Stomach smooth muscle (tissue), 2 donors: ENCODE measurements at regions not wholly inside any gene's neighbourhood (a gene's known extent, or its start where the extent isn't known, plus 50 kb on each side); places are given as distances from the start of the nearest gene placed in this dataset.

Source experiments
- H3K27ac ChIP-seq: one replicate; pipeline ENCODE4 v1.7.0; 2013; ENCODE audit warnings: mild to moderate bottlenecking, low read length, inconsistent platforms
- H3K27me3 ChIP-seq, 2 donors: one replicate each; pipeline ENCODE4 v1.7.0; 2013; ENCODE audit warnings: low read length in 2 of 2; ENCODE audit not compliant: insufficient read depth in 2 of 2, control insufficient read depth in 1 of 2
- H3K36me3 ChIP-seq, 2 donors: one replicate each; pipeline ENCODE4 v1.7.0; 2013; ENCODE audit warnings: low read length in 2 of 2; ENCODE audit not compliant: control insufficient read depth in 2 of 2, insufficient read depth in 2 of 2
- H3K4me1 ChIP-seq: one replicate; pipeline ENCODE4 v1.7.0; 2013; ENCODE audit warnings: low read length; ENCODE audit not compliant: control insufficient read depth, insufficient read depth
- H3K4me3 ChIP-seq, 2 donors: one replicate each; pipeline ENCODE4 v1.7.0; 2013; ENCODE audit warnings: low read length in 2 of 2
- H3K9ac ChIP-seq, 2 donors: one replicate each; pipeline ENCODE4 v1.7.0; 2013; ENCODE audit warnings: low read length in 2 of 2, mild to moderate bottlenecking in 1 of 2
- H3K9me3 ChIP-seq, 2 donors: one replicate each; pipeline ENCODE4 v1.7.0; 2013; ENCODE audit warnings: low read length in 2 of 2; ENCODE audit not compliant: control insufficient read depth in 2 of 2
- donor health status: healthy.
- donor health status: Pancreatic carcinoma.

DNA sequence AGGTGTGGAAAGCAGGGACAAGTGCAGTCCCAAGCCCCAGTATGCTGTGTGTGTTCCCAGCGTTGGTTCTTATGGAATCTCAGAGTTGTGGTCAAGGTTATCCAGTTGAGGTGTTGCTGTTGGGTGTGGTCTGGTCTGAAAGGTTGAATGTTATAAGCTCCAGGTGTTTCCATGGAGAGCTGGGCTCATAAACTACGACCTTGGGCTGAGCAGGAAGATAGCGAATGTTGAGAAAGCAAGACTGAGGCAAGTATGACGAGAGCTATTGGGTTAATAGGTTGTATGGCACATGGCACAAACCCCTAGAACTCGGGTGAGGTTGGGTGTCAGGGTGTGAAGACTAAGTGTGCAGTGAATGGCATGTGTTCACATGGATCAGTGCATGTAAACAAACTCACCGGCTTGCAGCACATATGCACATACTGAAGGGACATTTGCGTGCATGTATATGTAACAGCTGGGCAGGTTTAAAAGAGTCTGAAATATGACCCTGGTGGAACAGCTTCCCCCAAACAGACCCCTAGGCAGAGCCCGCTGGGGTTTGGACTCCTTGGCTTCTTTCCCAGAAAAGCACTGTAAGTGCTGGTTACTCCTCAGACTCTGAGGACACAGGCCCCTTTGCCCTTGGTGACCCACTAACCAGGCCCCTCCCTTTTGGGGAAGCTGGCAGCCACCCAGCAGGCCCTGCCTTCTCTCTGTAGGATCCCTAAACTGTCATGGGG, 117.5 kb downstream of the NAV1 start:
- no peaks in the 10 kb centered on the region for H3K9me3 ChIP-seq
- no peak overlapping the region for H3K9ac ChIP-seq
- H3K27me3 ChIP-seq, result no peaks in the 10 kb centered on the region
- H3K4me1 ChIP-seq, result peaks cover 32% of the 10 kb centered on the region
- no peak overlapping the region for H3K27ac ChIP-seq
- H3K4me3 ChIP-seq, result no peak overlapping the region
- H3K36me3 ChIP-seq, result peaks cover 3 to 4% of the 10 kb centered on the region in 2 donors

DNA sequence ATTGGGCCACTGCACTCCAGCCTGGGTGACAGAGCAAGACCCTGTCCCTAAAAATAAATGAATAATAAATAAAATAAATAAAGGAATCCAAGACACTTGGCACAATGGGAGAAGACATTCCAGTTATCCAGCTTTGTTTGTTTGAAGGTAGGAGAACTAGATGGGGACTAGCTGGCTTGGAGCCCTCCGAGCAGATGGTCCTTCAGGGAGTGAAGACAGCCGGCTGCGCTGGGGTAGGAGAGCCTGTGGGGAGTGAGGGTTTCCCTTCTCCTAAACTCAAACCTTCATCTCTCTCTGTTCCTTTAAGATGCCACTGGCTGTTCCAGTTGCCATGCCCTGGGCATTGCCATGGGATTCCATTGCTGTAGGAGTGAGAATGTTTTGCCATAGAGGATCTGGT, 120.6 kb downstream of the NAV1 start:
- no peak overlapping the region for H3K9ac ChIP-seq
- H3K27me3 ChIP-seq, result no peaks in the 10 kb centered on the region
- peaks cover 20% of the 10 kb centered on the region for H3K4me1 ChIP-seq
- H3K27ac ChIP-seq, result no peak overlapping the region
- H3K36me3 ChIP-seq, result peaks cover 3 to 4% of the 10 kb centered on the region in 2 donors
- H3K4me3 ChIP-seq, result no peak overlapping the region
- no peaks in the 10 kb centered on the region for H3K9me3 ChIP-seq

DNA sequence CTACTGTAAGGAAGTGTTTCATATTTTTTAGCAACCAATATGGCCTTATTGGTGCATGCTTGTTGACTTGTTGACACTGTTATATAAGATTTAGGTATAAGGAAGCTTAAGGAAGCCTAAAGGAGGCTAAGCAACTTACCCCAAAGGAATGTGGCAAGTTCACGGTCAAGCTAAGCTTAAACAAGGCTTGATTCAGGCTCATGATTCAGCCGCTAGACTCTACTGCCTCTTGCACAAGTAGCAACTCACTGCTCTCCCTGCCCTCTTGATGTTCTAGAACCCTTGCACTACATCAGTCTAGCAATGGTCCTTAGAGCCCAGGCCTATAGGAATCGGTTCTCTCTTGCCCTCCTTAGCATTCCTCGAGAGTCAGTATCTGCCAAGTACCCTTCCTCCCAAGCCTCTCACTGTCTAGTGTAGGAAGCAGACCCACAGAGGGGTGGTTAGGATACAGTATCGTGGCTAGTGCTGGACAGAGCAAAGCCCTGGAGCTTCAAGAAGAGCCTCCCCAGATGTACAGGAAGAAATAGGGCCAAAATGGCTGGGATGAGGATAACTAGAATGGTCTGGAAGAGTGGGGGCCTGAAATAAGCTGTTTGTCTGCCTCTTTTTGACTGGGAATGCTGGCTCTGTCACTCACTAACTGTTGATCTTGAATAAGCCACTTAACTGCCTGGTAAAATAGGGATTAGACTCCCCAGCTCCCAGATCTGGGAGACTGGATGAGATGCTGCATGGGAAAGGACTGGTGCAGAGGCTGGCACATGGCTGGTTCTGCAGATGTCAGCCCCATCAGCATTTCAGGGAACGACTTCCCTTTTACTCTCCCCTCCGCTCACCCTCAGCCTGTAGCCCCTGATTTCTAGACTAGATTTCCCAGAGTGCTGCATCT, 122.2 kb downstream of the NAV1 start:
- no peaks in the 10 kb centered on the region for H3K27me3 ChIP-seq
- H3K9ac ChIP-seq, result no peak overlapping the region
- peaks cover 11% of the 10 kb centered on the region for H3K4me1 ChIP-seq
- H3K36me3 ChIP-seq, result peaks cover 3 to 4% of the 10 kb centered on the region in 2 donors
- no peak overlapping the region for H3K27ac ChIP-seq
- H3K4me3 ChIP-seq, result no peak overlapping the region
- H3K9me3 ChIP-seq, result no peaks in the 10 kb centered on the region

DNA sequence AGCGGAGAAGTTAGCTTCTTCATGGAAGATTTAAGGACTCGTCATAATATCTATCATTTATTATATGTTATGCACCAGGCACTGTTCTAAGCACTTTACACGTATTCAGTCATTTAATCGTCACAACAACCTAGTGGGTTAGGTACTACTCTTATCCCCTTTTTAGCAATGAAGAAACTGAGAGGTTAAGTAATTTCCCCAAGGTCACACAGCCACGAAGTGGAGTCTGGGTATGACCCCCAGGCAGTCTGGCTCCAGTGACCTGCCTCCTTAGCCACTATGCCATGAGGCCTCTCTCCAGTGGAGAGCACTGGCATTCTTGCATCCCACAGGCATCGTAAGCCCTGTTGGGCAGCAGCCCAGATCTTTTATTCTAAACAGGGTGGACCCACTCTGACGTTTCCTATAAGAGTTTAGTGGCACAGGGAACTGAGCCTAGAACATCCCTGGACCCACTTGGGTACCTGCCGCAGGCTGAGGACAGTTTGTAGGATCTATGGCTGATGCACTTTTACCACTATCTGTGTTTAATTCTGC, 123.0 kb downstream of the NAV1 start:
- H3K4me3 ChIP-seq, result no peak overlapping the region
- H3K4me1 ChIP-seq, result peaks cover 4% of the 10 kb centered on the region
- H3K9ac ChIP-seq, result no peak overlapping the region
- H3K27me3 ChIP-seq, result no peaks in the 10 kb centered on the region
- no peaks in the 10 kb centered on the region for H3K9me3 ChIP-seq
- H3K27ac ChIP-seq, result no peak overlapping the region
- H3K36me3 ChIP-seq, result peaks cover 3 to 4% of the 10 kb centered on the region in 2 donors

DNA sequence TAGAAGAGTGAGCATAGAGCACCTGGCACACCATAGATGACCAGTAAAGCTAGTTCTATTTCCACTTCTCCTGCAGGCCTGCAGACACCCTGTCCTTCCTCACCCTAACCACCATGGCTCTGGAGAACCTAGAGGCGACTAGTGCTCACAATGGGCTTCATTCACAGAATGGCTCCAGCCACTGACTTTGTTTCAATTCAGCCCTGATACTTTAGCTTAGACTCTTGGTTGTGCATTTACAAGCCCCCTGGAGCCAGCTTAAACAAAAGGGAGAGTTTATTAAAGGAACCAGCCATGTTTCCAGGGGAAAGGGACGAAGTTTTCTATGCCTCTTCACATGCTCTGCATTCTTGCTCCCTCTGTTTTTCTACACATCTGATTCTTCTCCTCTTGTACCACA, 123.7 kb downstream of the NAV1 start:
- H3K27me3 ChIP-seq, result no peaks in the 10 kb centered on the region
- H3K4me1 ChIP-seq, result peaks cover 3% of the 10 kb centered on the region
- peaks cover 3 to 4% of the 10 kb centered on the region in 2 donors for H3K36me3 ChIP-seq
- no peak overlapping the region for H3K9ac ChIP-seq
- no peak overlapping the region for H3K4me3 ChIP-seq
- H3K9me3 ChIP-seq, result no peaks in the 10 kb centered on the region
- H3K27ac ChIP-seq, result no peak overlapping the region

DNA sequence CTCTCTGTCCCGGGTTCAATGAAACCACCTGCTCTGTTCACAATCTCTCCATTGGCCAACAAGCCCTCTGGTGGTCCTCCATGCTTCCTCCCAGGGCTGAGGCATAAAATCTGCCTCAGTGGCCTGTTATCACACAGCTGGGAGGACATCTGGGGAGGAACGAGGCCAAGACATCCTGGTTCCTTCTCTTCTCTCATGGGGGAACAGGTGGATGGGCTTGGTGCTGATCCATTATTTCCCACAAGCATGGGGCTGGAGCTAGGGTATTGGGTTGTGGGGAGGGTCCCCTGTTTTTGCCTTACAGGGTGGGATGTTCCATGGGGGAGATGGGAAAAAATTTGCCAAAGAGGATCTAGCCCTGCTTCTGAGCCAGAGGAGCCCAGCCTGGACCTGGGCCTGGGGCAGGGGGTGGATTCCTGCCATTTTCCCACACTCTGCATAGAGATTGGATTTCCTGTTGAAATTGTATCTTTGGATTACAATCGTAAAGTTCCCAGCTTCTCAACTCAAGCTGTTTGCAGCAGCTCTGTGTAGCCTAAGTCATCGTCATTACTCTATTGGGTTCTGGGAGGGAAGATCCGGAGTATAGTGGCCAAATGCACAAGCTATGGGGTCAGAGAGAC, 124.7 kb downstream of the NAV1 start:
- Histone ChIP-seq H3K36me3 (peaks cover 3 to 4% of the 10 kb centered on the region in 2 donors), H3K27me3 (no peaks in the 10 kb centered on the region), H3K4me1 (peaks cover 3% of the 10 kb centered on the region), H3K4me3 (no peak overlapping the region), H3K27ac (no peak overlapping the region), H3K9me3 (no peaks in the 10 kb centered on the region), H3K9ac (no peak overlapping the region)

DNA sequence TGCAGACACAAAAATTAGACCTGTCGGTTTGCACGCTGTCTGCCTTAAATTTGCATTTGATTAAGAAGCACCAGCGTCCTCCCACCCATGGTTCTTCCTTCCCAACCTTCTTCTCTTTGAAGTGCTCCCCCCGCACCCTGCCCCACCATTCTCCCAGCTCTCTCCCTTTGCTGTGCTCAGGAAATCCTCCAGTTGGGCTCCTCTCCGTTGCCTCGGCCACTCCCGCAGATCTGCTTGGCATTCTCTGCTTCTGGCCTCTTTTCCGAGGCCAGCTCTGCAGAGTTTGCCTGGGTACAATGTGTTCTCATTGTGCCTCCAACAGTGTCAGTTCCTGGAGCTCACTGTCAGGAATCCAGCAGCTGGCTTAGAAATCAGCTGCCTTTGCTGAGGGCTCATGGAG, 126.1 kb downstream of the NAV1 start:
- H3K9me3 ChIP-seq, result no peaks in the 10 kb centered on the region
- H3K4me3 ChIP-seq, result no peak overlapping the region
- no peaks in the 10 kb centered on the region for H3K27me3 ChIP-seq
- H3K9ac ChIP-seq, result no peak overlapping the region
- peaks cover under 1 to 4% of the 10 kb centered on the region in 2 donors for H3K36me3 ChIP-seq
- peaks cover 1% of the 10 kb centered on the region for H3K4me1 ChIP-seq
- H3K27ac ChIP-seq, result no peak overlapping the region

DNA sequence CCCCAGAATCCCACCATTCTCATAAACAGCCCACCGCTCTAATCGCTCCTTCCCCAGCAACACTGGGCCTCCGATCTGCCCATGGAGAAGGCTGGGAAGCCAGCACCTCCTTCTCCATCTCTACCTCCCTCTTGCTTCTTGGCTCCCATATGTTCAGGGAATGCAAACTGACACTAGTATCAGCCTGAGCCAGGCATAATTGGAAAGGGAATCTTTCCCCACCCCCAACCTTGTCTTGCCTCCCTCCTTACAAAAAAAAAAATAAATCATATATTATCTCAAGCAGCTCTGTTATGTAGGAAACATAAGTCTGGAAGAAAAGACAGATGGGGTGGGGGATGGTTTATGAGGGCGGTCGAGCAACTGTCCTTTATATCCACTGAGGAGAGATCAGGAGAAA, 127.2 kb downstream of the NAV1 start:
- no peak overlapping the region for H3K9ac ChIP-seq
- H3K27ac ChIP-seq, result no peak overlapping the region
- no peaks in the 10 kb centered on the region for H3K27me3 ChIP-seq
- H3K9me3 ChIP-seq, result no peaks in the 10 kb centered on the region
- no peak overlapping the region for H3K4me3 ChIP-seq
- H3K4me1 ChIP-seq, result no peaks in the 10 kb centered on the region
- H3K36me3 ChIP-seq, result peaks cover 0 to 2% of the 10 kb centered on the region in 2 donors

DNA sequence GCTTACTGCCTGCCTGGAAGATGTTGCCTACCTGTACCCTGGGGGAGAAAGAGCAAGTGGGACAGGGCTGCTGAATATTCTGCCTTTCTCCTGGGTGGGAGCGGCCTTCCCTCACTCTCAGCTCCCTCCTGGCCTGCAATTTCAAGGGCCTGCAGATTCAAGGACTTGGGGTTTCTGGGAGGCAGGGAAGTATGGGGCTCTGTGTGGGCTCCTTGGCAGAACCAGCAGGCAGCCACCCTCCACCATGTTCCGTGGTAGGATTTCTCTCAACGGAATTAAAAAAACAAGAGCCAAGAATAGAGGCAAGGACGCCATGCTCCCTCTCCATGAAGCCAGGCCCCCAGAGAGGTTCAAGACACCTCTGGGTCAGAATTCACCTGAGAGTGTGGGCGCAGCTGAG, 127.7 kb downstream of the NAV1 start:
- Histone ChIP-seq H3K9me3 (no peaks in the 10 kb centered on the region), H3K4me3 (no peak overlapping the region), H3K27me3 (no peaks in the 10 kb centered on the region), H3K36me3 (no peaks in the 10 kb centered on the region), H3K9ac (no peak overlapping the region), H3K4me1 (no peaks in the 10 kb centered on the region), H3K27ac (no peak overlapping the region)

DNA sequence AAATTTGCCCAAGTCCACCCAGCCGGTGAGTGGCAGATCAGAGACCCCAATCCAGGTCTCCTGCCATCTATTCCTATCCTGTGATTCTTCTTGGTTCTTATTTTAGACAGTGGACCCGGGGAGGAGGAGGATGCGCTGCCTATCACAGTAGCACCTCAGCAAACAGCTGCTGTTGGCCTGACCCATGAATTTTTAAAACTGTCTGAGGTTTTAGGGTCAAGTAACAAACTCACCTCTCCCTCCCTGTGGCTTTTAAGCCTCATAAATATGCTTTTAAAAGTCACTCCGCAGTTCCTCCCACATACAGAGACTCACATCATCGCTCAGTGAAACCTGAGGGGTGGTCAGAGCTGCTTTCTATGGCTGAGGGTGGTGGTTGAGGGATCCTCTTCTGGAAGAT, 128.6 kb downstream of the NAV1 start:
- Histone ChIP-seq H3K27ac (no peak overlapping the region), H3K27me3 (no peaks in the 10 kb centered on the region), H3K9me3 (no peaks in the 10 kb centered on the region), H3K36me3 (no peaks in the 10 kb centered on the region), H3K9ac (no peak overlapping the region), H3K4me1 (no peaks in the 10 kb centered on the region), H3K4me3 (no peak overlapping the region)
